ENCODE measurements at regions not wholly inside any gene's neighbourhood (a gene's known extent, or its start where the extent isn't known, plus 50 kb on each side); places are given as distances from the start of the nearest gene placed in this dataset.

DNA sequence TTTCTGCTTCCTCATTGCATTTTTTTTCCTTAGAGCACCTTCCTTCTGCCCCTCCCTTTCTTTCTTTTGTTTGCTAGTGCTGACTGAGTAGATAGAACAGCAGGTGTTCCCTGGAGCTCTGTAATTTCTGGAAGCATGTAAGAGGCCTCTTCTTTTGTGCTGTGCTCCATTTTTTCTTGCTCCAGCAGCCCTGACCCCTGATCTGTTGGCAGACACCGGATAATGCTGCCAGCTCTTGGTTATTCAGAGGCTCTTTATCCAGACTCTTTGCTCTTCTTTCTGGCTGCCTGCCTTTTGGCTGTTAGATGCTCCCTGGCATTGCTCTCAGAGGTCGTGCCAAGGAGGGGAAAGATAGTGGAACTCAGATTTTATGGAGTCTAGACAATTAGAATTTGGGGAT lies 104.4 kb upstream of the RBMS3 start:
- no peak overlapping the region for H2AFZ ChIP-seq (ENCODE audit: low read length)

GRCh38 chr3:29178809-29179793 lies 101.8 kb upstream of the RBMS3 start:
- no peaks in the 10 kb centered on the region for H3K36me3 ChIP-seq (ENCODE audit: control insufficient read depth, insufficient read depth, low read length)
- peak in 1 of 2 donors; percentile 63 for DNase-seq (ENCODE audit: low read depth in 2 of 2)
- no peak overlapping the region for H3K27ac ChIP-seq (ENCODE audit: insufficient read depth, low read length)
- H3K9ac ChIP-seq (ENCODE audit: insufficient read depth, low read length): no peak overlapping the region
- no peaks in the 10 kb centered on the region for H3K9me3 ChIP-seq (ENCODE audit: control insufficient read depth, insufficient read depth, low read depth, low read length)
- no peak overlapping the region for H3K4me3 ChIP-seq (replicated peaks in 1 of 4; ENCODE audit: control extremely low read depth in 1 of 4, insufficient read depth in 1 of 4, low read depth in 3 of 4, low read length in 4 of 4)
- H3K4me1 ChIP-seq (ENCODE audit: control insufficient read depth, extremely low read depth, insufficient read depth, low read length): peaks cover 2% of the 10 kb centered on the region
- no peaks in the 10 kb centered on the region for H3K27me3 ChIP-seq (ENCODE audit: control insufficient read depth, insufficient read depth, low read length)
- TF ChIP-seq CTCF (conservative IDR thresholded peaks at IDR 0.05 in 1 of 2, IDR thresholded peaks at IDR 0.05 in 1 of 2; ENCODE audit: low read depth in 1 of 2, low read length in 2 of 2): no peak
- TF ChIP-seq EZH2 (IDR thresholded peaks at IDR 0.05; ENCODE audit: low read length, missing control alignments): no peak
- no peak overlapping the region for H3K4me2 ChIP-seq (ENCODE audit: extremely low read depth, insufficient read depth, low read length)
- no peaks in the 10 kb centered on the region for H4K20me1 ChIP-seq (ENCODE audit: control insufficient read depth, extremely low read depth, insufficient read depth, low read length)
- no peak overlapping the region for H2AFZ ChIP-seq (ENCODE audit: low read length)
- H3K79me2 ChIP-seq (ENCODE audit: control insufficient read depth, insufficient read depth, low read length): no peaks in the 10 kb centered on the region

More for the DNA sequence above, 104.4 kb upstream of the RBMS3 start:
- Histone ChIP-seq H3K9me3 (ENCODE audit: control insufficient read depth, insufficient read depth, low read depth, low read length) (no peaks in the 10 kb centered on the region), H3K9ac (ENCODE audit: insufficient read depth, low read length) (no peak overlapping the region), H3K79me2 (ENCODE audit: control insufficient read depth, insufficient read depth, low read length) (no peaks in the 10 kb centered on the region), H3K4me2 (ENCODE audit: extremely low read depth, insufficient read depth, low read length) (no peak overlapping the region), H3K36me3 (ENCODE audit: control insufficient read depth, insufficient read depth, low read length) (no peaks in the 10 kb centered on the region), H3K4me3 (replicated peaks in 1 of 4; ENCODE audit: control extremely low read depth in 1 of 4, insufficient read depth in 1 of 4, low read depth in 3 of 4, low read length in 4 of 4) (no peak overlapping the region), H3K27ac (ENCODE audit: insufficient read depth, low read length) (no peak overlapping the region), H3K27me3 (ENCODE audit: control insufficient read depth, insufficient read depth, low read length) (no peaks in the 10 kb centered on the region), H3K4me1 (ENCODE audit: control insufficient read depth, extremely low read depth, insufficient read depth, low read length) (peaks cover 3% of the 10 kb centered on the region), H4K20me1 (ENCODE audit: control insufficient read depth, extremely low read depth, insufficient read depth, low read length) (no peaks in the 10 kb centered on the region)
- DNase-seq (ENCODE audit: low read depth in 2 of 2): no peak
- TF ChIP-seq EZH2 (IDR thresholded peaks at IDR 0.05; ENCODE audit: low read length, missing control alignments) (no peak), CTCF (conservative IDR thresholded peaks at IDR 0.05 in 1 of 2, IDR thresholded peaks at IDR 0.05 in 1 of 2; ENCODE audit: low read depth in 1 of 2, low read length in 2 of 2) (no peak)

- Histone ChIP-seq H4K20me1 (ENCODE audit: control insufficient read depth, extremely low read depth, insufficient read depth, low read length) (no peaks in the 10 kb centered on the region), H3K27me3 (ENCODE audit: control insufficient read depth, insufficient read depth, low read length) (no peaks in the 10 kb centered on the region), H3K9me3 (ENCODE audit: control insufficient read depth, insufficient read depth, low read depth, low read length) (no peaks in the 10 kb centered on the region), H3K79me2 (ENCODE audit: control insufficient read depth, insufficient read depth, low read length) (no peaks in the 10 kb centered on the region), H3K4me2 (ENCODE audit: extremely low read depth, insufficient read depth, low read length) (no peak overlapping the region), H2AFZ (ENCODE audit: low read length) (peak overlapping the region; percentile 29), H3K27ac (ENCODE audit: insufficient read depth, low read length) (no peak overlapping the region), H3K36me3 (ENCODE audit: control insufficient read depth, insufficient read depth, low read length) (no peaks in the 10 kb centered on the region), H3K4me3 (replicated peaks in 1 of 4; ENCODE audit: control extremely low read depth in 1 of 4, insufficient read depth in 1 of 4, low read depth in 3 of 4, low read length in 4 of 4) (peak overlapping the region in 1 of 4 experiments; percentile 10), H3K4me1 (ENCODE audit: control insufficient read depth, extremely low read depth, insufficient read depth, low read length) (peaks cover 14% of the 10 kb centered on the region), H3K9ac (ENCODE audit: insufficient read depth, low read length) (no peak overlapping the region)
- no peak for DNase-seq (ENCODE audit: low read depth in 2 of 2)
- TF ChIP-seq EZH2 (IDR thresholded peaks at IDR 0.05; ENCODE audit: low read length, missing control alignments): no peak
- TF ChIP-seq CTCF (conservative IDR thresholded peaks at IDR 0.05 in 1 of 2, IDR thresholded peaks at IDR 0.05 in 1 of 2; ENCODE audit: low read depth in 1 of 2, low read length in 2 of 2): no peak
Observed at GRCh38 chr3:29181149-29181780, 99.6 kb upstream of the RBMS3 start.

Data from fibroblast of lung (primary cell).